IPS-18c (cell line): ENCODE measurements at regions not wholly inside any gene's neighbourhood (a gene's known extent, or its start where the extent isn't known, plus 50 kb on each side); places are given as distances from the start of the nearest gene placed in this dataset.

Experiments used
- H3K4me3 ChIP-seq: 2 replicates; pipeline ENCODE4 v1.7.0; 2013; ENCODE audit warnings: low read depth, mild to moderate bottlenecking, low read length, moderate library complexity; ENCODE audit not compliant: insufficient read depth
- H3K9me3 ChIP-seq: one replicate; pipeline ENCODE4 v1.6.1; 2013; ENCODE audit warnings: mild to moderate bottlenecking, low read length, moderate library complexity; ENCODE audit not compliant: control insufficient read depth, insufficient read depth

DNA sequence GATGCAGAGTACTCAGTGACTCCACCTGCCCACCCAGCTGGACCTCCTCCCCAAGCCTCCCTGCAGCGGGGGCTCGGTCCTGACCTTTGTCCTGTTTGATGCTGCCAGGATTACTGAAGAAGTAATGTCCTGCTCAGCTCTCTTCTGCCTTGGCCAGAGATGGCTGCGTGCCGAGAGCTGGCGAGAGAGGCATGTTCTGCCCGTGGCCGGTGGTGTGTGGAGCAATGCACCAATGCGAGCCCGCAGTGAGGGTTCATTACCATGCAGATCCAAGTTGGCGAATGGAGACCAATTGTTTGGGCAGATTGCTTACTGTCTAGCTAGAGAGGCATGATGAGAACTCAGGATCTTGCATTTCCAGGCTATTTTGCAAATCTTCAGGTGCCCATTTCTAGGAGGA lies 248.9 kb downstream of the ENGASE start:
- no peak overlapping the region for H3K4me3 ChIP-seq
- H3K9me3 ChIP-seq = no peaks in the 10 kb centered on the region

GRCh38 chr17:79322211-79323123 lies 247.8 kb downstream of the ENGASE start:
- H3K9me3 ChIP-seq = no peaks in the 10 kb centered on the region
- no peak overlapping the region for H3K4me3 ChIP-seq

DNA sequence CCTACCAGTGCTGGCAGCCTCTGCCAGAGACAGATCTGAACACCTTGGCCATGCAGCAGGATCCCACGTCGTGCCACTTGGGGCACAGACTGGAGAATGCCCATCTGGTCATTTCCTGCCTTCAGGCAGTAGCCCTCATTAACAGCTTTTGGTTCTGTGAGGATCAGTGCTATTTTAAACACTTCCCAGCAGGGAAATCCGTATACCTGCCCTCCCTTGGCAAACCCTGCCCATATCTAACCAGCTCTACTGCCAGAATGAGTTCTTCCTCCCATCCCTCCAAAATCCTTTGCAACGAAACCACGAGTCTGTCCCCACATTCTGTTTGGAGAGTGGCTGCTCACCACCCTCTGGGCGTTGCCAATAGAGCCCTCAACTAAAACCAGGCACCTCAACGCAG lies 245.7 kb downstream of the ENGASE start:
- H3K4me3 ChIP-seq = no peak overlapping the region
- H3K9me3 ChIP-seq = no peaks in the 10 kb centered on the region

DNA sequence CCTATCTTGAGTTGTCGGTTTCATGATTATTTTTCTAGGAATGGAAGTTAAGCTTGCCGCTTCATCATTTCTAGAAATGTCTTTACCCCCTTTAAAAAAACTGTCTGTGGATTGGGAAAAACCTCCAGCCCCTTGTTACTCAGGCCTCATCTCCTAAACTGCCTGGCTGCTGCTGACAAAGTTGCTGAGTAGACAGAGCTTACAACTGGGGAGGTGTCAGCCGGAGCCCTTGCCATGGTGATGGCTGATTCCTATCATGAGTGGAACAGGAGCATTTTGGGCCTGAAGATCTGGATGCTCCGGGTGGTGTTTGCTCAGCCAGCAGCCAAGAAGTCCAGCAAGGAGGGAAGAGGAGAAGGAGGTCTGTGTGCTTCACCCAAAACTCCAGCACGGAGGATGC lies 243.3 kb downstream of the ENGASE start:
- Histone ChIP-seq H3K4me3 (no peak overlapping the region), H3K9me3 (no peaks in the 10 kb centered on the region)

DNA sequence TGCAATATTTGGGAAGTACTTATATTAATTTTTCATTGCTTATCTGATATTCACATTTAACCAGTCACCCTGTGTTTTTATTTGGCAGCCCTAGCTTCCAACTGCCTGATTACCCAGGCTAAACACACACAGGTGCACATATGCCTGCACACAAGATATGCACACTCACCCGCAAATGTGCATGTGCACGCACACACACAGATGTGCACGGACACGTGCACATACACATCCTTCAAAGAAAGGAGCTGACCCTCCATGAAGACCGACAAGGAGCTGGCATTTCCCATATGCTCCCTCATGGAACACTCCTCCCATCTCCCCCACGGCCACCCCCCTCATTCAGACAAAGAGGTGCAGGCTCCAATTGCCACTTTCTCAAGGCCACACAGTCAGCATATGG lies 242.2 kb downstream of the ENGASE start:
- H3K4me3 ChIP-seq = no peak overlapping the region
- no peaks in the 10 kb centered on the region for H3K9me3 ChIP-seq

DNA sequence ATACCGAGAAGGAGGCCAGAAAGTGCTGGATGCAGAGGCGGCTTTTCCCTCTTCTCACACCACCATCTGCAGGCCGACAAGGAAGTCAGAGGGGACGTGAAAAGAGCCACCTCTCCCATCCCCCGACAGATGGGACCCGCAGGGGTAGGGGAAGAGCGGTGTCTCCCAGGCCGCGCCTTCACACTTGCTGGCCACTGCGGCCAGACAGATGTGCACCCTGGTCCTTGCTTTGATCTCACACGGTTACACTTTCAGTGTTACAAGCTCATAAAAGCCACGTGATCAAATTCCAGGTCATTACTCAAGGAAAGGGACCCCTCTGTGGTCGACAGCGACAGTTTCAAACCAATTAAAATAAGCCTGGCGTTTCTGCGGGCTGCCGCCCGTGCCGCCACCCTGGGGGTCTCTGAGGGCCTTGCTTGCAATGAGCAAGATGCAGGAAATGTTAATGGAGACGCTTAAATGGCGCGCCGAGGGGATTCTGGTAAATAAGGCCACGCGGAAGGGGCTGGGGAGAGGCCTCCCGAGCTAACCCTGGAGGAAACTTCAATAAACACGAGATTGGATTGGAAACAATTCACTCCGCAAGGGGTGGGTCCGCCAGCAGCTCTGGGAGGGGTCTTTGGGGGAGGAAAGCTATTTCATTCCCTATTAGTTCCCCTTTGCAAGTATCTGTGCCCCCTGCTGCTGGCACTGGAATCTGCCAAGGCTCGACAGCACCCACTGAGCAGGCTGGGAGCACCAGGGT lies 240.9 kb downstream of the ENGASE start:
- no peak overlapping the region for H3K4me3 ChIP-seq
- H3K9me3 ChIP-seq = no peaks in the 10 kb centered on the region

- H3K4me3 ChIP-seq = no peak overlapping the region
- H3K9me3 ChIP-seq = no peaks in the 10 kb centered on the region
Observed at GRCh38 chr17:79314617-79315357, 240.2 kb downstream of the ENGASE start.

GRCh38 chr17:79311373-79311772 lies 236.7 kb downstream of the ENGASE start:
- no peak overlapping the region for H3K4me3 ChIP-seq
- H3K9me3 ChIP-seq = no peaks in the 10 kb centered on the region

DNA sequence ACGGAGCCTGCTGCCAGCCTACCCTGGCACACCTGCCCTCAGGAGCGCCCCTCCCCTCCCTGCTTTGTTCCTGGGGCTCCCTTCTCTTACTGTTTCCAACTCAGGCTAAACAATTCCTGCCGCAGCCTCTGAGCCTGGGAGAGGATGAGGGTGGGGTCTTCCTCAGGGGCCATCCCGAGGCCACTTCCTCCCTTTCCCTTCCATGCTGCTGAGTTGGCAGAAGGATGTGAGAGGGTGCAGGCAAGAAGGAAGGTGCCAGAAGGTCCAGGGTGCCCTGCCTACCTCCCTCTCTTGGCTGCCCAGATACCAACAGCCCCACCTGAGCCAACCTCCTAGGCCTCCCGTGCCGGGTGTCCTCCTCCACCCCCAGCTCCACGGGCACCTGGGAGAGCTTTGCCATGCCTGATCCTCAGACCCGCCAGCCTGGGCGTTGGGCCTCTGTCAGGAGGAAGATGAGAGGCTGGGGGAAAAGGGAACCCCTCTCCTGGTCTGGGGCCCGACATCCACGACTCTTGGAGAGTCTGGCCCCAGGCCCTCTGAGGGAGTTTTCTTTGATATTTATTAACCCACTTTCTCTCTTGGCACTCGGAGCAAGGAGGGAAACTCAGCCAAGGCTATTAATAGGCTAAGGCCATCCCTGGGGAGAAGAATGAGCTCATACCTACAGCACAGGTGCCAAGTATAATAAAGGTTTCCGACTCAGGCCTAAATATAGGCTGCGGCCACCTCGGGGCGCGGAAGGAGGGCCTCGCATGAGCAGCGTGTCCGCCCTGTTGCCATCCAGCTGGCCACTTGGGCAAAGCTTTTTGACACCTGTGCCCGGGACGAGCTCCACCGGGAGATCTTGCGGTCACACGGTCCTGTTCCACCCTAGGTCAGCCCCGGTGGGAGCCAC lies 232.0 kb downstream of the ENGASE start:
- no peak overlapping the region for H3K4me3 ChIP-seq
- H3K9me3 ChIP-seq = no peaks in the 10 kb centered on the region

GRCh38 chr17:79305768-79306423 lies 231.3 kb downstream of the ENGASE start:
- Histone ChIP-seq H3K9me3 (peaks cover 2% of the 10 kb centered on the region), H3K4me3 (no peak overlapping the region)

- Histone ChIP-seq H3K9me3 (peaks cover 2% of the 10 kb centered on the region), H3K4me3 (no peak overlapping the region)
Observed at GRCh38 chr17:79305376-79305767, 230.7 kb downstream of the ENGASE start.

DNA sequence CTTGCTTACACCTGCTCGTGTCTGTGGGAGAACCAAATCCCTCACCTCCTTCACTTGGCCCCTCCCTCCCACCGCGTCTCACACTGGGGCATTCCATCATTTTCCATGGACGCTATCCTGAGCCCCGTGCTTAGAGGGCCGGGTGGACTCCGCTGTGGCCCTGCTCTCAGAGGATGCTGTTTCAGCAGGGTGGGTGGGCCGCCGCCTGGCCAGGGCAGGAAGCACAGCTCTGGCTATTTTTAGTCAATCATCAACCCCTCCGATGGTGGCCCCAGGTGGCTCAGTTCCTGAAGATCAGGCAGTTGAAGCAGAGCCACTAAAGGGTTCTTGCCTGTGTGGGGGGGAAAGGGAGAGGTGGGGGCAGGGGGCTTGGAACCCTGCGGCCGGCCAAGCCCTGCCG lies 230.3 kb downstream of the ENGASE start:
- H3K4me3 ChIP-seq = no peak overlapping the region
- peaks cover 2% of the 10 kb centered on the region for H3K9me3 ChIP-seq

- Histone ChIP-seq H3K4me3 (no peak overlapping the region), H3K9me3 (peaks cover 2% of the 10 kb centered on the region)
Observed at GRCh38 chr17:79303641-79304205, 229.1 kb downstream of the ENGASE start.

DNA sequence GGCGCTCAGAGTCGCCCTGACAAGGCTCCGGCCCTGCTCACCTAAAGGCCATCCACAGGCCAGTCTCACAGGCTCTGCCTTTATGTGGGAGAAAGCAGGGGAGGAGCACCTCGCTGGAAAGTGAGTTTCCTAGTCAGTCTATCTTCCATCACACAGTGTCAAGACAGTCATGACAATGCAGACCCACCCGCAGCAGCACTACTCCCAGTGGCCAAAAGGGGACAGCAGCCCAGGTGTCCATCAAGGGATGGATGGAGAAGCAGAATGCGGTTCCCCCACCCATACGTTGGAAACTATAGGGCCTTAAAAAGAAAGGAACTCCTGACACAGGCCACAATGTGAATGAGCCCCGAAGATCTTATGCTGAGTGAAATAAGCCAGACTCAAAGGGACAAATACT lies 226.8 kb downstream of the ENGASE start:
- no peak overlapping the region for H3K4me3 ChIP-seq
- peaks cover 2% of the 10 kb centered on the region for H3K9me3 ChIP-seq

GRCh38 chr17:79299349-79299748 lies 224.7 kb downstream of the ENGASE start:
- Histone ChIP-seq H3K4me3 (no peak overlapping the region), H3K9me3 (peaks cover 2% of the 10 kb centered on the region)

- Histone ChIP-seq H3K9me3 (peaks cover 2% of the 10 kb centered on the region), H3K4me3 (no peak overlapping the region)
Observed at GRCh38 chr17:79298799-79299198, 224.2 kb downstream of the ENGASE start.
